Lower leg skin (tissue), 4 donors: ENCODE measurements at regions not wholly inside any gene's neighbourhood (a gene's known extent, or its start where the extent isn't known, plus 50 kb on each side); places are given as distances from the start of the nearest gene placed in this dataset.

Experiments used
- DNase-seq, 2 donors: peaks; one replicate each; pipeline ENCODE4 v3.0.0-alpha.2; 2019; ENCODE audit warnings: low spot score in 2 of 2
- H3K4me3 ChIP-seq: fragments of 200-600 bp; sonication (generic); 2 replicates; pipeline ENCODE4 v1.5.1; 2017; ENCODE audit warnings: mild to moderate bottlenecking, low read depth; ENCODE audit not compliant: poor library complexity, severe bottlenecking
- POLR2A ChIP-seq, 2 donors: fragments of 450-650 bp; IDR thresholded peaks; one replicate each; pipeline ENCODE4 v1.6.1; 2016 to 2017; ENCODE audit warnings: antibody characterized with exemption in 2 of 2, mild to moderate bottlenecking in 1 of 2, moderate library complexity in 1 of 2
- WGBS, 2 donors: methylation state at CpG; one replicate each; pipeline ENCODE4 v1.1.5; 2018; 5-methylcytosine and 5-hydroxymethylcytosine counted together
- intact Hi-C: fragments of 100-400 bp; cut with DNase I; formaldehyde crosslinking; loops from one replicate; pipeline ENCODE4 v1.15.0; 2023; ENCODE audit warnings: low total_unique reads
- TF ChIP-seq, protein P1 (sequence below), 3 donors: fragments of 450-650 bp; IDR thresholded peaks; one replicate each; pipeline ENCODE4 v1.5.1; 2016; ENCODE audit warnings: antibody characterized with exemption in 3 of 3, mild to moderate bottlenecking in 3 of 3, moderate library complexity in 2 of 3

DNA sequence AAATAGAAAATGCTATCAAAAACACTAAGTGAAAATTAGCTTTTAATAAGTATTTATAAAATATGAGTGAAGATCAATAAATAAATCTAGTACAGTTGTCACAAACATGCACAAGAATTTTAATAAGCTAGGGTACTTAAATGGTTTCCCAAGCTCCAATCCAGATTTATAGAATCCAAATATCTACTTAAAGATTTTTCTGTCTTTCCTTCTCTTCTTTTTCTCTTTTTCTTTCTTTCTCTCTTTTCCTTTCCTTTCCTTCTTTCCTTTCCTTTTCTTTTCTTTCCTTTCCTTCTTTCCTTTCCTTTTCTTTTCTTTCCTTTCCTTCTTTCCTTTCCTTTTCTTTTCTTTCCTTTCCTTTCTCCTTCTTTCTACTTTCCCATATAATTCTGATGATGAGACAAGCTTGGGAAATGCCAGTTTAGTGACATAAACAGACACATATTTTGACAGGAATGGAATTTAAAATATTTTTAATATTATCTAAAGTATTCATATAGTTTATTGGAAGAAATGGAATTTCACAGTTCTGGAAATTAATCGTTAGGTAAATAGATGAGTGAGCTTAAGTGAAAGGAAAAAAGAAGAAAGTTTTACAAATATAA lies 832.8 kb downstream of the NR2F1-AS1 start:
- intact Hi-C loops, result no loop called here
- WGBS, 2 donors, result 88 to 93% methylated on average over 1 of the region's 1 CpG
- no peak for DNase-seq
- TF ChIP-seq, protein P1, sequence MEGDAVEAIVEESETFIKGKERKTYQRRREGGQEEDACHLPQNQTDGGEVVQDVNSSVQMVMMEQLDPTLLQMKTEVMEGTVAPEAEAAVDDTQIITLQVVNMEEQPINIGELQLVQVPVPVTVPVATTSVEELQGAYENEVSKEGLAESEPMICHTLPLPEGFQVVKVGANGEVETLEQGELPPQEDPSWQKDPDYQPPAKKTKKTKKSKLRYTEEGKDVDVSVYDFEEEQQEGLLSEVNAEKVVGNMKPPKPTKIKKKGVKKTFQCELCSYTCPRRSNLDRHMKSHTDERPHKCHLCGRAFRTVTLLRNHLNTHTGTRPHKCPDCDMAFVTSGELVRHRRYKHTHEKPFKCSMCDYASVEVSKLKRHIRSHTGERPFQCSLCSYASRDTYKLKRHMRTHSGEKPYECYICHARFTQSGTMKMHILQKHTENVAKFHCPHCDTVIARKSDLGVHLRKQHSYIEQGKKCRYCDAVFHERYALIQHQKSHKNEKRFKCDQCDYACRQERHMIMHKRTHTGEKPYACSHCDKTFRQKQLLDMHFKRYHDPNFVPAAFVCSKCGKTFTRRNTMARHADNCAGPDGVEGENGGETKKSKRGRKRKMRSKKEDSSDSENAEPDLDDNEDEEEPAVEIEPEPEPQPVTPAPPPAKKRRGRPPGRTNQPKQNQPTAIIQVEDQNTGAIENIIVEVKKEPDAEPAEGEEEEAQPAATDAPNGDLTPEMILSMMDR (IDR thresholded peaks at IDR 0.05), result no peak
- no peak for TF ChIP-seq POLR2A (IDR thresholded peaks at IDR 0.05)
- H3K4me3 ChIP-seq, result no peak overlapping the region

DNA sequence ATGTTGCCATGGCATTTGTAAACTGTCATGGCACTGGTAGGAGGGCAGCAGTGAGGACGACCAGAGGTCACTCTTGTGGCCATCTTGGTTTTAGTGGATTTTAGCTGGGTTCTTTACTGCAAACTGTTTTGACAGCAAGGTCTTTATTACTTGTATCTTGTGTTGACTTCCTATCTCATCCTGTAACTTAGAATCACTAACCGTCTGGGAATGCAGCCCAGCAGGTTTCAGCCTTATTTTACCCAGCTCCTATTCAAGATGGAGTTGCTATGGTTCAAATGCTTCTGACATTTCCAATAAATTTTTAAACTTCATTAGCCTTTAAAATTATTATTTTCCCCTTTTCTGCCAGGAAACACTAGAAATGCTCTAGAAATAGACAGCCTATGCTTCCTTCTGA lies 839.1 kb downstream of the NR2F1-AS1 start:
- intact Hi-C loops, result no loop called here
- DNase-seq, result no peak
- no peak overlapping the region for H3K4me3 ChIP-seq
- WGBS, 2 donors, result 77 to 86% methylated on average over 2 of the region's 2 CpGs
- TF ChIP-seq, protein P1 (IDR thresholded peaks at IDR 0.05), result no peak
- TF ChIP-seq POLR2A (IDR thresholded peaks at IDR 0.05), result no peak

DNA sequence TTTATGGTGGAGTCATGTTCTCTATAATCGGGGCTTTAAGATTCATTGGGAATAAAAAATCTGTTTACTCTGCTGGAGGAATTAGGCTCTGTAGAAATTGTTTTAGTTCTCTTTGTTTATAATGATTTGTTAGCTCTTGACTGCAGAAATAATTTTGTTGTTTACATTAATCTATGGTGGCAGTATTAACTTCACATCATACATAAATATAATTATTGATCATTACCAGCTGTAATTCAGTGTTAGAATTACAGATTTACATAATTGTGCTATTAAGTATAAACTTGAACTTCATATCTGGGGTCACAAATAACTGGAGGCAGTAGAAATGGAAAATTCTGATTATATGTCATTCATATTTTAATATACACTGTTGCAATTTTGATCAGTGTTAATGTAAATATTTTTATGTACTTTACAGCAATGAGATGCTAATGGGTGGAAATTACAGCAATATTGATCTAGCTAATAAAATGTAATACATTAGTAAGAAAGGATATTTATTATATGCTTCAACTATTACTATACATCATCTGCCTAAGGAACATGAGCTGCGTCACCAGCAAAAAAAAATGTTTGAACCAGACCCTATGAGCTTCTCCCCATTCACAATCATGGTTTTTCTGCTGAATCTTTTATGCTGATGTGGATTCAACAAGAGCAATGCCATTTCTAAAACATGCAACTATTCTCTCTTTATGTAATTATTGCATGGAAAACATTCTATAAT lies 846.6 kb downstream of the NR2F1-AS1 start:
- no peak overlapping the region for H3K4me3 ChIP-seq
- TF ChIP-seq POLR2A (IDR thresholded peaks at IDR 0.05), result no peak
- TF ChIP-seq, protein P1 (IDR thresholded peaks at IDR 0.05), result no peak
- no peak for DNase-seq
- intact Hi-C loops, result no loop called here
- WGBS, 2 donors, result 83 to 84% methylated on average over 2 of the region's 2 CpGs

DNA sequence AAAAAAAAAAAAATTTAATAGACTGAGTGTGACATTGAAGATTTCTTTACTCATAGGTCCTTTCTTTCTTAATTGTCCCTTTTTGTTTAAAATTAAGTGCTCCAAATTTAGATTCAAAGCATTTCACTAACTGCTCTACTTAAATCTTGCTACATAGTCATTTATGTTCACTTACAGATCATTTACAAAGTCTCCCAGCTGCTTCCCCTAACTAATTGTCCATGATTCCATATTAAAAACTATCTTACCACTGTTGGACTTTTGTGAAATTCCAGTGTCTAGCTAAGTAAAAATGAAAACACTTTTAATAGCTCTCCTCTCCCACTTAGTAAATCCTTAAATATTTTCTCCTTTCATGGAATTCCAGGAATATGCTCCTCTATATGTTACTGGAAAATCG lies 850.5 kb downstream of the NR2F1-AS1 start:
- TF ChIP-seq, protein P1 (IDR thresholded peaks at IDR 0.05), result no peak
- TF ChIP-seq POLR2A (IDR thresholded peaks at IDR 0.05), result no peak
- no peak for DNase-seq
- intact Hi-C loops, result no loop called here
- WGBS, 2 donors, result 79% methylated on average over 1 of the region's 1 CpG
- no peak overlapping the region for H3K4me3 ChIP-seq

DNA sequence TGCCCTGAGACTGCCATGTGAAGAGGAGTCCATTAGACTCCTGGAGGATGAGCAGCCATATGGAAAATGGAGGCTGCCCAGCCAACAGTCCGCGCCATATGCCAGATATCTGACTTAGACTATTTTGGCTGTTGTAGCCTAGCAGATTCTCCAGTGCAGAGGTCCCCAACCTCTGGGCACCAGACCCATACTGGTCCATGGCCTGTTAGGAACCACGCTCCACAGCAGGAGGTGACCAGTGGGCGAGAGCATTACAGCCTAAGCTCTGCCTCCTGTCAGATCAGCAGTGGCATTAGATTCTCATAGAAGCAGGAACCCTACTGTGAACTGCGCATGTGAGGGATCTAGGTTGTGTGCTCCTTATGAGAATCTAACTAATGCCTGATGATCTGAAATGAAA lies 851.9 kb downstream of the NR2F1-AS1 start:
- 93 to 94% methylated on average over 5 of the region's 5 CpGs for WGBS, 2 donors
- TF ChIP-seq POLR2A (IDR thresholded peaks at IDR 0.05), result no peak
- TF ChIP-seq, protein P1 (IDR thresholded peaks at IDR 0.05), result no peak
- no peak overlapping the region for H3K4me3 ChIP-seq
- no peak for DNase-seq
- intact Hi-C loops, result no loop called here
